Upper lobe of right lung (tissue), 1 donor: ENCODE measurements at regions not wholly inside any gene's neighbourhood (a gene's known extent, or its start where the extent isn't known, plus 50 kb on each side); places are given as distances from the start of the nearest gene placed in this dataset.

Experiments
- ATAC-seq: fragments of 200-7000 bp; cut with Tn5 transposase; one replicate; pipeline ENCODE4 v1.9.1; 2020; ENCODE audit warnings: mild to moderate bottlenecking, moderate library complexity
- DNase-seq: peaks from one replicate; pipeline ENCODE4 v3.0.0-alpha.2; 2020
- H3K27ac ChIP-seq: fragments of 200-600 bp; one replicate; pipeline ENCODE4 v1.8.0; 2022
- H3K27me3 ChIP-seq: fragments of 200-600 bp; one replicate; pipeline ENCODE4 v1.8.0; 2022; ENCODE audit warnings: mild to moderate bottlenecking
- H3K36me3 ChIP-seq: fragments of 200-600 bp; one replicate; pipeline ENCODE4 v1.8.0; 2022
- H3K4me1 ChIP-seq: fragments of 200-600 bp; one replicate; pipeline ENCODE4 v1.8.0; 2022
- H3K4me3 ChIP-seq: fragments of 200-600 bp; one replicate; pipeline ENCODE4 v1.8.0; 2022; ENCODE audit warnings: mild to moderate bottlenecking
- H3K9me3 ChIP-seq: fragments of 200-600 bp; one replicate; pipeline ENCODE4 v1.8.0; 2022
- CTCF ChIP-seq: fragments of 200-600 bp; IDR thresholded peaks from one replicate; pipeline ENCODE4 v1.8.0; 2022; ENCODE audit warnings: antibody characterized with exemption
- intact Hi-C: fragments of 100-400 bp; cut with DNase I; formaldehyde crosslinking; loops from one replicate; pipeline ENCODE4 v1.11.0; 2022
- donor health status: DM: no; HTN: yes; CAD: no; lungs with severe emphysema.

- intact Hi-C loops, result no loop called here
- no peak for TF ChIP-seq CTCF
These were observed 145.8 kb upstream of the SOX5 start for GRCh38 chr12:24095245-24095644.

DNA sequence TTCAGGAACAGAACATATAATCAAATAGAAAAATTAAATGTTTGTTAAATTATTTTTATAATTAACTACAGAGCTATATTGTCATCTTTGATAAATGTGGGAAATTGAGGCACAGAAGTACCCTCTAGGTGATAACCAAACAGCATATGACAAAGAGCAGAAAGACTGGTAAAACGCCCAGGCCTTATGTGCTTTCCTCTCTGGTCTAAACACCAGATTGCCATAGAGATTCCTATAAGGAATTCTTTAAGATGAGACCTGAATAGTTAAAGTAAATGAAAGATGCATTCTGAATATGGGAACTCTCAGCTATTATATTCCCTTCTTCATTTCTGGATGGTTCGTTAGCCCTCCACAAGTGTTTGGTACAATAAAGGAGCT, 140.0 kb upstream of the SOX5 start:
- intact Hi-C loops, result no loop called here
- H3K4me1 ChIP-seq, result no peaks in the 10 kb centered on the region
- H3K4me3 ChIP-seq, result no peak overlapping the region
- H3K9me3 ChIP-seq, result no peaks in the 10 kb centered on the region
- no peak for TF ChIP-seq CTCF
- H3K27ac ChIP-seq, result no peak overlapping the region
- no peaks in the 10 kb centered on the region for H3K27me3 ChIP-seq
- no peaks in the 10 kb centered on the region for H3K36me3 ChIP-seq
- ATAC-seq, result no peak
- no peak for DNase-seq

More at GRCh38 chr12:24095245-24095644, 145.8 kb upstream of the SOX5 start:
- H3K27me3 ChIP-seq, result no peaks in the 10 kb centered on the region
- H3K27ac ChIP-seq, result no peak overlapping the region
- ATAC-seq (no peak), DNase-seq (no peak)
- H3K9me3 ChIP-seq, result no peaks in the 10 kb centered on the region
- H3K4me3 ChIP-seq, result no peak overlapping the region
- no peaks in the 10 kb centered on the region for H3K4me1 ChIP-seq
- no peaks in the 10 kb centered on the region for H3K36me3 ChIP-seq

- Histone ChIP-seq H3K4me3 (no peak overlapping the region), H3K4me1 (no peaks in the 10 kb centered on the region), H3K27ac (no peak overlapping the region), H3K27me3 (no peaks in the 10 kb centered on the region), H3K9me3 (no peaks in the 10 kb centered on the region), H3K36me3 (no peaks in the 10 kb centered on the region)
- ATAC-seq (no peak), DNase-seq (no peak)
- intact Hi-C loops, result no loop called here
- TF ChIP-seq CTCF, result no peak
These were observed 139.5 kb upstream of the SOX5 start for GRCh38 chr12:24088751-24089509.

GRCh38 chr12:24087294-24087693, 137.8 kb upstream of the SOX5 start:
- Histone ChIP-seq H3K27me3 (no peaks in the 10 kb centered on the region), H3K27ac (no peak overlapping the region), H3K4me3 (no peak overlapping the region), H3K4me1 (no peaks in the 10 kb centered on the region), H3K36me3 (no peaks in the 10 kb centered on the region), H3K9me3 (no peaks in the 10 kb centered on the region)
- no peak for DNase-seq
- ATAC-seq, result no peak
- TF ChIP-seq CTCF, result no peak
- intact Hi-C loops, result no loop called here

DNA sequence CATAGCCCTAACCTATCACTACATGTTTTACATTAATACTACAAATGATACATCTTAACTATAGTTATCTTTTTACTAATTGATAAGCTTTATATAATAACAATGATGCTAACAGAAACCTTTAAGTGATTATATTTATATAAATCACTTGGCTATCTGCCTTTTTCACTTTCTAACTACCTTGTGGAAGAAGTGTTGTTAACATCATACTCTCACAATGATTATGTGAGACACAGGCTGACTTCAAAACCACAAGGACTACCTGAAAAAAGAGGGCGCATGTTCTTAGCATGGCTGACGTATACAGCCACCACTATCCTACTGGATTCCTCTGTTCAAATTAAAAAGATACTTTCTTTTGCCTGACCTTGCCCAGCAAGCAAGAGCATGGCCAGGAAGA, 135.3 kb upstream of the SOX5 start:
- intact Hi-C loops, result no loop called here
- no peaks in the 10 kb centered on the region for H3K27me3 ChIP-seq

More for the DNA sequence above, 135.3 kb upstream of the SOX5 start:
- no peak for ATAC-seq
- Histone ChIP-seq H3K4me3 (no peak overlapping the region), H3K9me3 (no peaks in the 10 kb centered on the region), H3K27ac (no peak overlapping the region), H3K4me1 (no peaks in the 10 kb centered on the region), H3K36me3 (no peaks in the 10 kb centered on the region)
- no peak for DNase-seq
- no peak for TF ChIP-seq CTCF
